ENCODE measurements at regions not wholly inside any gene's neighbourhood (a gene's known extent, or its start where the extent isn't known, plus 50 kb on each side); places are given as distances from the start of the nearest gene placed in this dataset.
"Not testable (repeated sequence)": the region's sequence is repeated elsewhere in the genome, so short reads cannot be mapped to it uniquely, and the experiment has no call there.

DNA sequence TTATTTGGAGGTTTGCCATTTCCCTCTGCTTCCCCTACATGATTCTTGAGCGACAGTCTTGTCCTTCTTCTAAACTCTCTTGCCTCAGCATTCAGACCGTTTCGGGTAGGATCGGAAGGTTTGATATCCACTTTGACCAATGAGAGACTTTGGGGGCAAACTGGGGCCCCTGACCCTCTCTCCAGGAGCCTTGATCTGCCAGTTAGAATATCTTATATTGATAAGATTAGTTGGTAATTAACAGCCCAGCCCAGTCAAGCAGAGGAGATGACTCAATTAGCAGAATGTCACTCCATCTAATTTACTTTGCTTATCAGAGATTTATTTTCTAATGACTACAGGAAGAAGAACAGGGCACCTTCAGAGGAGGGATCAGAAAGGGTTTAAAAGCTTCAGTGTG is 532.8 kb downstream of the XYLT1 start:
- no peak for DNase-seq

DNA sequence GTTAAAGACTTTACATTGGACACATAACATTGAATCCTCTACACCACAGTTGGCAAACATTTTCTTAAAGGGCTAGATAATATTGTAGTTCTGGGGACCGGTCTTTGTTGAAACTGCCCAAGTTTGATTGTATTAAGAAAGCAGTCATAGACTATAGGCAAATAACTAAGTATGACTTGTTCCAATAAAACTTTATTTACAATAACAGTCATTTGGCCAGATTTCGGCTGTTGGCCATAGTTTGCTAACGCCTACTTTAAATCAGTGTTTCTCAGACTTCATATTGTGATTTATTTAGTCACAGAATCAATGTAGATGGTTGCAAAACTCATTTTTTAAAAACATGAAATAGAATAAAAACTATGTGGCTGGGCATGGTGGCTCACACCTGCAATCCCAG is 531.8 kb downstream of the XYLT1 start:
- DNase-seq, result no peak

DNA sequence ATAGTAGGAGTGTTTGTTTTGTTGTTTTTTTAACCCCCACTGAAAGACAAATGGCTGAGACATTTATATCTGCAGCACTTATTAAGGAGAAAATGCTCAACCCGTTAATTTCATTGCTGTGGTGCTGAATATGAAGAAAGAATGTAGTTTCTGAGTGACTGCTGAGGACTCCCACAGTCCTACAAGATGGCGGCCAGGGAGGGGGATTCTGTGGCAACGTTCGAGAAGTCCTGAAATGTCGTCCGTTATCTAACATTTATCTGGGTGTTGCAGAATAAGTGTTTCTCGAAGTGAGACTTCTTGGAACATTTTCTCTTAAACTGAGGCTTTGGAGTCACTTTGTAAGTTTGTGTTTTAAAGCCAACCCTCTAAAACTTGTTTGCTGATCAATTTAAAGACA is 530.4 kb downstream of the XYLT1 start:
- DNase-seq, result no peak

DNA sequence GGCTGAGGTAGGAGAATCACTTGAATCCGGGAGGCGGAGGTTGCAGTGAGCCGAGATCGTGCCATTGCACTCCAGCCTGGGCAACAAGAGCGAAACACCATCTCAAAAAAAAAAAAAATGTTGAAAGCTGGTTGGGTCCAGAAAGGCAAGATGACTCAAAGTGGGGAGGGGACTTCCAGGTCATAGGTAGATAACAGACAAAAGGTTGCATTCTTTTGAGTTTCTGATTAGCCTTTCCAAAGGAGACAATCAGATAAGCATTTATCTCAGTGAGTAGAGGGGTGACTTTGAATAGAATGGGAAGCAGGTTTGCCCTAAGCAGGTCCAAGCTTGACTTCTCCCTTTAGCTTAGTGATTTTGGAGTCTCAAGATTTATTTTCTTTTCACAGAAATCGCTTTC is 527.9 kb downstream of the XYLT1 start:
- not testable (repeated sequence) for DNase-seq

DNA sequence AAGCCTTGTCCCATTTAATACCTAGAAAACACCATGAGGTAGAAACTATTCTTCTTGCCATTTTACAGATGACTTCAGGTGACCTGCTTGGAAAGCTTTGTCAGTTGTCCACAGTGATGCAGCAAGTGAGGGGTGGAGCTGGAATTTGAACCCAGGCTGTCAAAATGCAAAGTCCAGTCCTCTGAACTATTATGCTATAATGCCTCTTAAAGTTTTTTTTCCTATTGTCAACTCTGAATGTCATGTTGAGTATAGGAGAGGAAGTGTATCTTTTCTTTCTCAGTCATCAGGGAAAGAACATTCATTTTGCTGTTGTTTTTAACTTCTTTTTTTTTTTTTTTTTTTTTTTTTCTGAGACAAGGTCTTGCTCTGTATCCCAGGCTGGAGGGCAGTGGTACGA is 525.6 kb downstream of the XYLT1 start:
- DNase-seq, result no peak

DNA sequence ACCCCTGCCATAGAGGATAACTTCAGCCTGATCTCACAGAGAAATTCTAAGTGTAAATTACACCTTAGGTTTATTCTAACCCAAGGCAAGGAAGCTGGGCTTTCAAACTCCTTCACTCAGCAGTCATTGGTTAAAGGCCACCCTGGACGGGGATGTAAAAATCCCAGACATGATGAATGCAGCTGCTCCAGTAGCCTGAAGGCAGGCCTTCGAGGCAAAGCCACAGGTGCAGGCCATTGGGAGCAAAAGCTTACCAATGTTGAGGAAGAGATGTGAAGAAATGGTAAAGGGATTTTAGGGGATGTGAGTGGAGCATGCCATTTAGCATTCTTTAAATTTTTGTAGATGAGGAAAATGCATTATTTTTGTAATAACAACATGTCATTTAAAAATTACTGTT is 514.4 kb downstream of the XYLT1 start:
- no peak for DNase-seq

DNA sequence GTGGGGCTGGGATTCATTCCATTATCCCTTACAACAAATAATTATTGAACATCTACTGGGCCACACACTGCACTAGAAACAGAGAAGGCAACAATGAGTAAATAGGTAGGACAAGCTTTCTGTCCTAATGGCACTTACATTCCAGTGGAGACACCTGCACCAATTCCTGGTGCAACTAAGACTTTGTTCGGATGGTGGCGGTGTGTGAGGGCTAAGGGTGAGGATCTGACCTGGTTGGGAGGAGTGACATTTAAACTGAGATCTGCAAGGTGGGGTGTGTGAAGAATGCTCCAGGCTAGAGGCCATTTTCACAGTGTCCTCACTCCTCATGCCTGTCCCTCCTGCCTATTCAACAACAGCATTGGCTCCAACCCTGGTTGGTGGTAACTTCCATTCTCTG is 510.0 kb downstream of the XYLT1 start:
- DNase-seq, result no peak

DNA sequence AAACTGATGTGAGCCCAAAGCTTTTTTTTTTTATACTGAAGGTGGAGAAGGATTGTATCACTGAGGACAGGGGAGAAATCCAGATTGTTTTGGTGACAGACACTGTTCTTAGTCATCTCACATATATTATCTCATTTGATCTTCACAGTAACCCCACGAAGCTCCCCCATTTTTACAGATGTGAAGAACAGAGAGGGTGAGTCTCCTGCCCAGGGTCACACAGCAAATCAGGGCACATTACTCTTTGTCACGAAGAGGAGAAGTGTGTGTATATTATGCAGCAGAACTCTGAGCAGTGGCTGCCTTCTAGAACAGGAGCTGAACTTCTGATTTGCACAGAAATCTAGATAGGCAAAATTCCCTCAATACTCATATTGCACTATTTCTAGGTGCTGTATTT is 504.3 kb downstream of the XYLT1 start:
- no peak for DNase-seq

DNA sequence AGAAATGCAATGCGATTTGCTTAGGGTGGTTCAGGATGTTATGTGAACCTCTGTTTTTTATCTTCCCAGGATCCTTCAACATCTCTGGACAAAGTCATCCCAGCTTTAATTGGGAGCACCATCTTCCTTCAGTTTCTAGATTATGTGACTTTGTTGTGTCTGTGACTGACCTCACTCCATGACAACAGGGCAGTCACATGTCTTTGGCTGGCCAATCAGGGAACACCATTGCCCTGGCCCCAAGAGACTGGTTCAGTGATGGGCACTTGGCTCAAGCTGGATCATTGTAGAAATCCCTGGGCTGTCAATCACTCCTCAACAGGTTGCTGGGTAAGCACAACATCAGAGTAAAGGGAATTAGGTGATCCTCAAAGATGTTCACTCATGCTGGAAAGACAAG is 499.7 kb downstream of the XYLT1 start:
- no peak for DNase-seq

DNA sequence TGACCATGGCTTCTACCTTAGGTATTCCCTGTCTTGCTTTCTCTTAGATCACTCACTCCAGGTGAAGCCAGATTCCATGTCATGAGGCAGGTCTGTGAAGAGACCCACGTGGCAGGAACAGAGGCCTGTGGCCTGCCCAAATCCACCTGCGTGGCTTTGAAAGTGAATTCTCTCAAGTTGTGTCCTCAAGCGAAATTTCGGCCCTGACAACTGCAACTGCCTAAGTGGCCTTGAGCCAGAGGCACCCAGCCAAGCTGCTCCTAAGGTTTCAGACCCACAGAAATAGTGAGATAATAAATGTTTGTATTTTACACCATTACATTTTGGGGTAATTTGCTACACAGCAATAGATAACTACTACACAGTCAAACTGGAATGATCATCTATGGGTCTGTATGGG is 497.9 kb downstream of the XYLT1 start:
- DNase-seq, result no peak

DNA sequence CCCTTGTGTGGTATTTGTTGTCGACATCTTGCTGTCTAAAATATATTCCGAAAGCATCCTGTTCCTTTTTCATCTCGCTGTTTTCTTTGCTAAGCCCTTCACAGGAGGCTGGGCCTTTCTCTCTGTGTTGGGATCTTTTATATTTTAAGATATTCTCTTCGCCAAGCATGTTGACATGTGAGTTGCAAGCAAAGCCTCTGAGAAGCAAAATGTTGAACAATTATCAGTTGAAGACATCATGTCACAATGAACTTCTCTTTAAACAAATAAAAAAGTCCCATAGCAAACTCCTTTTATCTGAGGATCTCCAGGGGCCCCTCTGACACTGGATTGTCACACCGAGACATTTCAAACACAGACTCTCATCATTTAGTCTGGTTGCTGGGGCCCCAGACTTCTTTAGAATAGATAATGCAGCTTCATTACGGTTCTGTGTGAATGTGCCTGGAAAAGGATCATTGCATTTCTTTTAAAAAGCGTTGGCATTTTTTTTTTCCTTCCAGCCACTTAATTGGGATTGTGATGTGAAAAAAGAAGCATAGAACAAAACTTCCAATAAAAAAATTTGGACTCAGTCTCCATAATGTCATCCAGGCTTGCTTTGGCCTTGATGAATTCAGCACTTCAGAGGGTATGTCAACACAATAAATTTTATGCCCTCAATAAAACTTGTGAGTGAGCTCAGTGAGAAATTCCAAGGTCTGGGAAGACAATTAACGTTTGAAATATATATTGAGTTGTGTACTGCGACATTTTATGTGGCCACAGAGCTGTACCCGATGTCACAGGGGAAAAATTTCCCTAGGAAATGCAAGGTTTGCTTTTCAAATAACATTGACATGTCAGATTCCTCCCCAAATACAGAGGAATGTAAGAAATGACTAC is 496.8 kb downstream of the XYLT1 start:
- DNase-seq, result peak; percentile 19

DNA sequence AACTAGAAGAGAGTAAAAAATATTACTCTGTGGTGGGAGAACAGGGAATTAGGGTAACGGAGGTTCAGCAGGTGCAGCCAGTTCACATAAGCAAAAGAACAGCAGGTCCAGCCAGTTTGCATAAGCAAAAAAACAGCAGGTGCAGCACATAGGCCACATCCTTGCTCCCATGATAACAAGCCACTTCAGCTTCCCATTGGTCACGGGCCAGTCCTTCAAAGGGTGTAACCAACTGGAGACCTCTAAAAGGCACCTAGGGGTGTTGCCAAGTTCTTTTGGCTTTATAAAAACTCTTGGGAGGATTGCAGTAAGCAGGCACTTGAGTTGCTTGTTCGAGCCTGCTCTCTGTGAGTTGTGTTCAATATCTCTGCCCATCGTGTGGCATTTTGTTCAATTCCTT is 488.1 kb downstream of the XYLT1 start:
- no peak for DNase-seq

DNA sequence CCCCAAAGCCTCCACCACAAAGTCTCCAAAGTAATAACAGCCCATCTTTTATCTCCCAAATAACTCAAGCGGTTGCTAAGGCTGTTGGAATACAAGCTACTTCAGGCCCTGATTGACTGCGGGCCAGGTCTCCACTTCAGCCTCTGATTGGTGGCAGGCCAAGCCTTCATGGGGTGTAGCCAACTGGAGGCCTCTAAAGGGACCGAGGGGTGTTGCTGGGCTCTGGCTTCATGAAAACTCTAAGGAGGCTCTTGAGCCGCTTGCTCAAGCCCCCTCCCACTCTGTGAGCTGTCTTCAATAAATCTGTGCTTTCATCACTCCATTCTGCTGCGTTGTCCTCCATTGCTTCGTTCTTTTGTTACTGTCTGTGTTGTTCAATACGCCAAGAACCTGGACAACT is 487.2 kb downstream of the XYLT1 start:
- DNase-seq, result no peak

DNA sequence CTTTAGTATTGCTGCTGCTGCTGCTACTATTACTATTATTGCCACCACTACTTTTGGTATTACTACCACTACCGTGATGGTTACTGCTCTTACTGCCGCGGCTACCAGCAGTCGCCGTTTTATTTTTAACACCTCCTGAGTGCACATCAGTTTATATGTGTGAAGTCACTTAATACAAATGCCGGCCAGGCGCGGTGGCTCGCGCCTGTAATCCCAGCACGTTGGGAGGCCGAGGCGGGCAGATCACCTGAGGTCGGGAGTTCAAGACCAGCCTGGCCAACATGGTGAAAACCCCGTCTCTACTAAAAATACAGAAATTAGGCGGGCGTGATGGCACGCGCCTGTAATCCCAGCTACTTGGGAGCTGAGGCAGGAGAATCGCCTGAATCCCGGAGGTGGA is 486.7 kb downstream of the XYLT1 start:
- DNase-seq, result not testable (repeated sequence)

DNA sequence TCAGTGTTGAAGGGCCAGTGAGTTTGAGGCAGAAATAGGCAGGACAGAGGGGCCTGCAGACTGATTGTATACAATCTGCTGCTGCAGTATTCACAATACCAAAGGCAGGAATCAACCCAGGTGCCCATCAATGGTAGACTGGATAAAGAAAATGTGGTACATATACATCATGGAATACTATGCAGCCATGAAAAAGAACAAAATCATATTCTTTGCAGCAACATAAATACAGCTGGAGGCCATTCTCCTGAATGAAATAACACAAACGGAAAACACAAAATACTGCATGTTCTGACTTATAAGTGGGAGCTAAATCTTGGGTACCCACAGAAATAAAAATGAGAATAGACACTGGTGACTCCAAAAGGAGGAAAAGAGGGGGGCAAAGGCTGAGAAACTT is 485.1 kb downstream of the XYLT1 start:
- no peak for DNase-seq

DNA sequence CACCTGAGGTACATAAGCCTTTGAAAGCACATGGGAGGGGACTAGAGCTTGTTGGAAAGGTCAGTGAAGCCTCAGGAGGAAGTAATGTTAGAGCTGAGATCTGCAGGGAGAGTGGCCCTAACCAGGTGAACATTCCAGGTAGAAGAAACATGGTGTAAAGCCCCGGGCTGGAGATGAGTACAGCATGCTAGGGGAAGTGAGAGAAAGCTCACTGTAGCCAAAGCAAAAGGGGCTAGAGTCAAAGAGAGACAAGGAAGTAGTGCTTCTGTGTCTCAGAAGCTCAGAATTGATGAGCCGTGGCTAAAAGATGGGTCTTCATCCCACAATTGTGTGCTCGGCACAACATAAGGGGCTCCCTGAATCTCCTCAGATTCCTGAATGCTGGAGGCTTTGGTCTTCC is 481.8 kb downstream of the XYLT1 start:
- DNase-seq, result no peak

DNA sequence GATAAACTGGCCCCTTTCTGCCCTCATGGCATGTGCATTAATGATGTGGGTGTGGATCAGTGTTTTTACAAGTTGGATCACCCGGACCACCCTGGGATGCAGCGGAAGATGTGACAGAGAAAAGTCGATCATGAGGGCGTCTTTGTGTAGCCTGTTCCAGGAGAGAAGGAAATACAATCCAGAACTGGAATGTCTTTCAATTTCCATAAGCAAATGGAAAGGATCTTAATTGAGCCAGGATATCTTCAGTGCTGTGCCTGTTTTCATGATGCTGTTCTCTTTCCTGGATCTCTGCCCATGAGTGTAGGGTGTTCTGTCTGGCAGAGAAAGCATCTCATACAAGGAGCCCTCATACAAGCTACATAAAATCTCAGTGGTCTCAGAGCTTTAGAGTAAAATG is 481.4 kb downstream of the XYLT1 start:
- no peak for DNase-seq

DNA sequence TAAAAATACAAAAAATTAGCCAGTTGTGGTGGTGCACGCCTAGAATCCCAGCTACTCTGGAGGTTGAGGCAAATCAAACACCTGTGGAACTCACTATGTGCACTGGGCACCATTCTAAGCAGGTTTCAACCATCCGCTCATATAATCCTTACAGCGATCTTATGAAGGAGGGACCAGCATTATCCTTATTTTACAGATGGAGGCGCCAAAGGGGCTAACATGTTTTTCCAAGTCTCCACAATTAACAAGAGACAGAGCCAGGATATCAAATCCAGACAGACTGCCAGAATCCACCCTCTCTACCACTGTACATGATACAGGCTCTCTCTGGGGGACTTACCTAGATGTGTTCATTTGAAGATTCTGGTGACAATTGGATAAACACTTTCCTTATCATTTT is 479.0 kb downstream of the XYLT1 start:
- no peak for DNase-seq

DNA sequence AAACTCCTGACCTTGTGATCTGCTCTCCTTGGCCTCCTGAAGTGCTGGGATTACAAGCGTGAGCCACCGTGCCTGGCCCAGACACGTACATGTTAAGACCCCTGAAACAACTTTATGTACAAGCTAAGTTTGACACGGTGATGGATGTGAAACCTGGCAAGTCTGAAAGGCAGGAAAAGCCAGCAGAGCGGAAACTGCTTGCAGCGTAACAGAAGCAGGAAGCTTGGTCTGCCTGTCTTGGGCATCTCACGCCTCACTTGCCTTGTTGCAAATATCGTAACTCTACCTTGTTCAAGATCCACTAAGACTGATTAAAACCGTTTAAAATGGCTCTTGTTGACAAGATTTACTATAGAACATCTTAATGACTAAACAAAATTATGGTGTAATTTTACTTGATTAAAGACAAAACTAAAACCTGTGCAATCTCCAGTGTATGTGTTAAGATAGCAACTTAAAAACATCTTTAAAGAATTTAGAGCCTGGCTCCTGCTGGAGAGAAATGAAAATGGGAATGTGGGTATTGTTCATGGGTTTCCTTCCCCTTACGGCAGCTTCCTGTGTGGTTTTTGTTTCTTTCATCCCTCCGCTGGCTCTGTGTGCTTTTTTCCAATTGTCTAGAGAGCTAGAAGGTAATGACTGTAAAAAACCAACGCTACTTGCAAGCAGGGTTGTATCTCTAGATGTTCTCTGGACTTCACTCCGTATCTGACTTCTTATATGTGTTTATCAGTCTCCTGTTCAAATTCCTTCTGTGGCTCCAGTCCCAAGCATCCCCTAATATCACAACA is 477.6 kb downstream of the XYLT1 start:
- peak; percentile 37 for DNase-seq

DNA sequence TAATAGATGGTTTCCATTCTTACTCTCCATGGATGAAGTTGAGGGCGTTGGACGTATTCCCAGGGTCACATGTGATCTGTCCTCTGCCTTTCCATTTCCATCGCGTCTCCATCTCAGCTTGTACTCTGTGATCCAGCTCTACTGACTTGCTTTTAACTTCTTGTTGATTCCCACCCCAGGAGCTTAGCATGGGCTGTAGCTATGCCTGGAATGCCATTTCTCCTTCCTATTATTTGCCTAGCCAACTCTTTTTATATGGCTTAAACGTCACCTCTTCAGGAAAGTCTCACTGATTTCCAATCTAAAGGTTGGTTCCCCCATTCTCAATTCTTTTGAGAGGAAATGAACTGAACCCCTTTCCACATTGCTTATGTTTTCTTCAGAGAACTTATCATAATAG is 475.9 kb downstream of the XYLT1 start:
- DNase-seq, result no peak

DNA sequence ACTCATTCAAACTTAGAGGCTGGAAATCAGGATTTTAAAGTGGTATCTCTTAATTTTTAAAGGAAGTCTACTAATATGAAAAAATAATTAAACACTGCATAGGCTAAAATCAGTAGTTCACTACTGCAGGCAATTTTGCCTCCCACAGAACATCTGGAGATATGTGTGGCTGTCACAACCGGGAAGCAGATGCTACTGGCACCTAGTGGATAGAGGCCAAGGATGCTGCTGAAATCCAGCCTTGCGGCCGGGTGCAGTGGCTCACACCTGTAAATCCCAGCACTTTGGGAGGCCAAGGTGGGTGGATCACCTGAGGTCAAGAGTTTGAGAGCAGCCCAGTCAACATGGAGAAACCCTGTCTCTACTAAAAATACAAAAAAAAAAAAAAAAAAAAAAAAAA is 473.9 kb downstream of the XYLT1 start:
- no peak for DNase-seq

DNA sequence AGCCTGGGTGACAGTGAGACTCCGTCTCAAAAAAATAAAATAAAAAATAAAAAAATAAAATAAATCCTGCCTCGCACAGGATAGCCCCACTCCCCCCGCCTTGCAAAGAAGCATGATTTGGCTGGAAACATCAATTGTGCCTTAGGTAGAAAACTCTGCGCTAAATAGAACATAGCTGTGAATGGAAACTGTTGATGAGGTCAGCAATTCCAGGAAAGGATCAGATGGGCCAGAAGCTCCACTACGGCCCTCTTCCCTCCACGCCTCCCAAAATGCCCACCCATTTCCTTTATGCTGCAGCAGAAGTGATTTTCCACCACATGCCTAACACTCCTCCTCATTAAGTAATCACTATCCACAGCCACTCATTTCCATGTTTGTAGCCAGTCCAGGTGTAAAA is 473.4 kb downstream of the XYLT1 start:
- no peak for DNase-seq

DNA sequence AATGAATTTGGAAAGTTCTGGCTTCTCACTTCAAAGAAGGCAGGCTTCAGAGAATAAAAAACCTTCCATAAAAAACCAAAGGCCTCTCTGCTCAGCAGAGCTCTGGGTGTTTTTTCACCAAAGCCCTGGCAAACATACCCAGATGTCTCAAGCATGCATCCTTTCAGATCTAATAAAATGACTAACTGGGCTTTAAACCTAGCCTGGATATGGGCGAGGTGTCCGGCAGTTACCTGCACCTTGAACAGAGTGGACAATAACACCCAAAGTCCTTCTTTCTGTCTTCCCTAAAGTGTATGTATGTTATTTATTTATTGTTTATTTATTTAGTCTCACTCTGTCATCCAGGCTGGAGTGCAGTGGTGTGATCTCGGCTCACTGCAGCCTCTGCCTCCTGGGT is 469.3 kb downstream of the XYLT1 start:
- no peak for DNase-seq

DNA sequence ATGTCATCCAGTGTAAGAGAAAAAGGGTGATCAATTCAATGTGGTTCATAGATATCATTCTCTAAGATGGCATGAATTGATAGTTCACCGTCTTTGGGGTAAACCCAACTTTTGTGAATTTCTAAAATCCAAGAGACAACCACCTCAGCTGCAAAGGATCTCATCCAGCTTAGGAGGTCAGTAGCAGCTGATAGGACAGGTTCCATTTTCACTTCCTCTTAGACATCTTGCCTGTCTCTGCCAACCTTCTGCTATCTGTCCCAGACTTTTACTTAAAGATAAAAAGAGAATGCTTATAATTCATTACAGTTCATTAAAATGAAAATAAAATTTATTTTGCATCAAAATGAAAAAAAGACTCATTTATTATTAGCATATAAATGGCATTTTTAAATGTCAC is 468.2 kb downstream of the XYLT1 start:
- no peak for DNase-seq

Measured in renal pelvis (tissue), 1 donor.